ENCODE measurements at regions not wholly inside any gene's neighbourhood (a gene's known extent, or its start where the extent isn't known, plus 50 kb on each side); places are given as distances from the start of the nearest gene placed in this dataset.

- TF ChIP-seq CTCF (conservative IDR thresholded peaks at IDR 0.05; ENCODE audit: low read depth in 2 of 2) (no peak), POLR2AphosphoS5 (IDR thresholded peaks at IDR 0.05; ENCODE audit: low read depth) (no peak), REST (IDR thresholded peaks at IDR 0.05; ENCODE audit: unreplicated experiment) (no peak), EZH2 (IDR thresholded peaks at IDR 0.05; ENCODE audit: low read depth, unreplicated experiment) (no peak), ZNF114 (CRISPR knock-in tag; IDR thresholded peaks at IDR 0.05) (no peak), EZH2phosphoT487 (IDR thresholded peaks at IDR 0.05; ENCODE audit: unreplicated experiment) (no peak), JUNB (IDR thresholded peaks at IDR 0.05; ENCODE audit: unreplicated experiment) (no peak), CREB1 (CRISPR knock-in tag; IDR thresholded peaks at IDR 0.05; ENCODE audit: low read depth) (no peak), ZNF462 (CRISPR knock-in tag; IDR thresholded peaks at IDR 0.05) (no peak), ETS1 (IDR thresholded peaks at IDR 0.05) (no peak), NANOG (IDR thresholded peaks at IDR 0.05; ENCODE audit: borderline replicate concordance) (no peak), STAT1 (IDR thresholded peaks at IDR 0.05; ENCODE audit: unreplicated experiment) (no peak), ZNF331 (CRISPR knock-in tag; IDR thresholded peaks at IDR 0.05; ENCODE audit: low read depth) (no peak)
Observed at GRCh38 chr7:4612237-4612636, 69.9 kb upstream of the FOXK1 start.
